ENCODE measurements at regions not wholly inside any gene's neighbourhood (a gene's known extent, or its start where the extent isn't known, plus 50 kb on each side); places are given as distances from the start of the nearest gene placed in this dataset.

- DNase-seq (ENCODE audit: low read depth): no peak
- TF ChIP-seq CTCF (IDR thresholded peaks at IDR 0.05; ENCODE audit: low read depth, low read length, missing control alignments): no peak
- no peak overlapping the region for H3K4me3 ChIP-seq (ENCODE audit: low read depth, low read length)
Observed at GRCh38 chr1:177472567-177472966, 301.8 kb downstream of the BRINP2 start.

- no peak for DNase-seq (ENCODE audit: low read depth)
- H3K4me3 ChIP-seq (ENCODE audit: low read depth, low read length): no peak overlapping the region
- TF ChIP-seq CTCF (IDR thresholded peaks at IDR 0.05; ENCODE audit: low read depth, low read length, missing control alignments): no peak
Observed at GRCh38 chr1:177471244-177471643, 300.5 kb downstream of the BRINP2 start.

GRCh38 chr1:177469519-177469918 lies 298.8 kb downstream of the BRINP2 start:
- TF ChIP-seq CTCF (IDR thresholded peaks at IDR 0.05; ENCODE audit: low read depth, low read length, missing control alignments): no peak
- H3K4me3 ChIP-seq (ENCODE audit: low read depth, low read length): no peak overlapping the region
- DNase-seq (ENCODE audit: low read depth): no peak

GRCh38 chr1:177466286-177466685 lies 295.5 kb downstream of the BRINP2 start:
- no peak for DNase-seq (ENCODE audit: low read depth)
- H3K4me3 ChIP-seq (ENCODE audit: low read depth, low read length): no peak overlapping the region
- TF ChIP-seq CTCF (IDR thresholded peaks at IDR 0.05; ENCODE audit: low read depth, low read length, missing control alignments): no peak

GRCh38 chr1:177464686-177465085 lies 293.9 kb downstream of the BRINP2 start:
- no peak for DNase-seq (ENCODE audit: low read depth)
- no peak for TF ChIP-seq CTCF (IDR thresholded peaks at IDR 0.05; ENCODE audit: low read depth, low read length, missing control alignments)
- no peak overlapping the region for H3K4me3 ChIP-seq (ENCODE audit: low read depth, low read length)

- TF ChIP-seq CTCF (IDR thresholded peaks at IDR 0.05; ENCODE audit: low read depth, low read length, missing control alignments): no peak
- no peak overlapping the region for H3K4me3 ChIP-seq (ENCODE audit: low read depth, low read length)
- no peak for DNase-seq (ENCODE audit: low read depth)
Observed at GRCh38 chr1:177451191-177451590, 280.4 kb downstream of the BRINP2 start.

- H3K4me3 ChIP-seq (ENCODE audit: low read depth, low read length): no peak overlapping the region
- no peak for DNase-seq (ENCODE audit: low read depth)
- no peak for TF ChIP-seq CTCF (IDR thresholded peaks at IDR 0.05; ENCODE audit: low read depth, low read length, missing control alignments)
Observed at GRCh38 chr1:177448652-177449357, 278.0 kb downstream of the BRINP2 start.
